WI38 (cell line): ENCODE measurements at regions not wholly inside any gene's neighbourhood (a gene's known extent, or its start where the extent isn't known, plus 50 kb on each side); places are given as distances from the start of the nearest gene placed in this dataset.

Source experiments
- H3K4me3 ChIP-seq: 2 replicates; pipeline ENCODE4 v1.5.1; 2011; ENCODE audit warnings: low read depth, mild to moderate bottlenecking, control low read depth, low read length
- TF ChIP-seq, protein P1 (sequence below): IDR thresholded peaks from 2 replicates; pipeline ENCODE4 v1.5.1; 2012; ENCODE audit warnings: low read depth, mild to moderate bottlenecking, control low read depth, low read length

DNA sequence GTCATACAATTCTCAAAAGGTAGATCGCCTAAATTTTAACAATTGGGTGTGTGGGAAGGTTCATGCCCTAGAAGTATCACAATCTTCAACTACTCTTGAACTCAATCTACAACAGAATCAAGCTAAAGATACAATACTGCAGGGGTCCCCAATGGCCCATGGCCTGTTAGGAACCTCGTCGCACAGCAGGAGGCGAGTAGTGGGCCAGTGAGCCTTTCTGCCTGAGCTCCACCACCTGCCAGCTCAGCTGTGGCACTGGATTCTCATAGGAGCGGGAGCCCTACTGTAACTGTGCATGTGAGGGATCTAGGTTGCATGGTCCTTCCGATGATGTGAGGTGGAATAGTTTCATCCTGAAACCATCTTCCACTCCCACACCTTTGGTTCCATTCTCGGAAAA is 230.6 kb downstream of the KLF12 start:
- TF ChIP-seq, protein P1, sequence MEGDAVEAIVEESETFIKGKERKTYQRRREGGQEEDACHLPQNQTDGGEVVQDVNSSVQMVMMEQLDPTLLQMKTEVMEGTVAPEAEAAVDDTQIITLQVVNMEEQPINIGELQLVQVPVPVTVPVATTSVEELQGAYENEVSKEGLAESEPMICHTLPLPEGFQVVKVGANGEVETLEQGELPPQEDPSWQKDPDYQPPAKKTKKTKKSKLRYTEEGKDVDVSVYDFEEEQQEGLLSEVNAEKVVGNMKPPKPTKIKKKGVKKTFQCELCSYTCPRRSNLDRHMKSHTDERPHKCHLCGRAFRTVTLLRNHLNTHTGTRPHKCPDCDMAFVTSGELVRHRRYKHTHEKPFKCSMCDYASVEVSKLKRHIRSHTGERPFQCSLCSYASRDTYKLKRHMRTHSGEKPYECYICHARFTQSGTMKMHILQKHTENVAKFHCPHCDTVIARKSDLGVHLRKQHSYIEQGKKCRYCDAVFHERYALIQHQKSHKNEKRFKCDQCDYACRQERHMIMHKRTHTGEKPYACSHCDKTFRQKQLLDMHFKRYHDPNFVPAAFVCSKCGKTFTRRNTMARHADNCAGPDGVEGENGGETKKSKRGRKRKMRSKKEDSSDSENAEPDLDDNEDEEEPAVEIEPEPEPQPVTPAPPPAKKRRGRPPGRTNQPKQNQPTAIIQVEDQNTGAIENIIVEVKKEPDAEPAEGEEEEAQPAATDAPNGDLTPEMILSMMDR = no peak
- H3K4me3 ChIP-seq = no peak overlapping the region

DNA sequence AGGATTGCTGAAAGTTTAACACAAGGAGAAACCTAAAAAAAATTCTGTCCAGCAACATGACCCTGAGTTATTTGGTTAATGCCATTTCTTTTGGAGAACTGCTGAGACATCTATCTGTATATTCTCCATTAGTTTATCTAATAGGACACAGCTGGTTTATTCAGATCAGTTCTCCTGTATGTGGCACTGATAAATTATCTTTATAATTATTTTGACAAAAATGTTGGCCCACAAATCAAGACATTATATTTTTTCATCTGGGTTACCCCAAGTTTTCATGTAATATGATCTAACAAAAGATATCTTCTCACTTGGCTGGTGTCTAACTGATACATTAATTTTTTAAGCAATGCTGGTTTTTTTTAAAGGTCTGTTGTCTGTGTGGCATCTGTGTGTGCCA is 231.4 kb downstream of the KLF12 start:
- no peak overlapping the region for H3K4me3 ChIP-seq
- TF ChIP-seq, protein P1 = no peak

DNA sequence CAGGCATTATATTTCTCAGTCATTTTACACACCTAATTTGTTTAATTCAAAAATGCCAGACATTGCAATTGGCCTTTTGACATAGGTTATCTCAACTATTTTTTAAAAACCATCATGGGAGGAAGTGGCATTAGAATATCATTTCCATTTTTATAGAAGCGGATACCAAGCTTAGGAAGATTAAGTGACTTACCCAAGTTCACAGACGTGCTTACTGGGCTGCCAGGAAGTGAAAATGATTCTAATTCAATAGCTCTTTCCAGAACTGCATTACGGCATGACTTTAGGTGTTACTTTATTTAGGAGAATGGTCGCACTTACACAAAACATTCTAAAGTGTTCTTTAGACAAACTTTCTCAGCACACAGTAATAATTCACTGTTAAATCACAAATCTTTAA is 231.9 kb downstream of the KLF12 start:
- H3K4me3 ChIP-seq = no peak overlapping the region
- TF ChIP-seq, protein P1 = no peak

DNA sequence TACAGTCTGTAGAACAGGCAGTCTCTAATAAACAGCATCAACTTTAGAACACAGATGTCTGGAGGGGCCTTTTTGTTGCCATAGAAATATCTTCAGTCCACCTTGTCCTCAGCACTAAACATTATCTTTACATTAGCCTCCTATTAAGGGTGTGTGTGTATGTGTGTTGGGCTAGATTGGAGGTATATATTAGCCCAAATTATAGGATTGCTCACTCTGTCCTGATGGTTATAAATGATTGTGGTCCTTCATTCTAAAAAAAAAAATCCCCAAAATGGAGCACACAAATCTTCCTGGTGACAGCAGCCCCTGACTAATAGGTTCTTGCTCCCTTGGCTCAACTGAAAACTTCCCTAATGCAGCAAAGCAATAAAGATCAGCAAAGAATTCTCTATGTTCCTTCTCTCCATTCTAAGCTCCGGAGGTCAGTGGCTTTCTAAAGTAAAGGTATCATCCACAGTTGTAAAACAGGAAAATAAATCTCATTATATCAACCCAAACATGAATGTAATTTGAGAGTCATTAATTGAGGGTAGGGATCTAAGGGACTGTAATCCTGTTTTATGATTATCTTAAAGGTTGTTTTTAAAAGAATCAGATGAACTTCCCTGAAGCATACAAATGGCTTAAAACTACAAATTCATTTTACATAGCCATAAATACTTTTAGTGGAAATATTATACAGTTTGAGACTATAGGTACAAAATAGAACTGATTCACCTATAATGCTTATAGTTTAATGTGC is 232.7 kb downstream of the KLF12 start:
- TF ChIP-seq, protein P1 = no peak

DNA sequence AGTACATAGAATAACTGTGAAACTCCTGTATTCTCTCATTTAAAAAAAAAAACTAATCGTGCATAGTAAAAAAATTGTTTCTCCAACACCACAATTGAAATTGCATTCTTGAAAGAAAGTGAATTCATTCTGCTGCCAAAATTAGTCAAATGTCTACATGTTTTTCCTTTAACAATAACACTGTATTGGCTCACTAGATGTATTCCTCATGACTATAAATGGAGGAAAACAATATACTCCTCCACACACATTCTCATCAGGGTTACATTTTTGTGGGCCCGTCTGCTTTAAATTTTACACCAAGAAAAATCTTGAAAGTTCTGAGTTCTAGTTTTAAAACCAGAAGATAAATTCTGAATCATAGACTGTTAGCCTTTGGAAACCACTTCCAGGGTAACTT is 233.6 kb downstream of the KLF12 start:
- TF ChIP-seq, protein P1 = no peak
- no peak overlapping the region for H3K4me3 ChIP-seq

More for the DNA sequence above, 232.7 kb downstream of the KLF12 start:
- H3K4me3 ChIP-seq = no peak overlapping the region

DNA sequence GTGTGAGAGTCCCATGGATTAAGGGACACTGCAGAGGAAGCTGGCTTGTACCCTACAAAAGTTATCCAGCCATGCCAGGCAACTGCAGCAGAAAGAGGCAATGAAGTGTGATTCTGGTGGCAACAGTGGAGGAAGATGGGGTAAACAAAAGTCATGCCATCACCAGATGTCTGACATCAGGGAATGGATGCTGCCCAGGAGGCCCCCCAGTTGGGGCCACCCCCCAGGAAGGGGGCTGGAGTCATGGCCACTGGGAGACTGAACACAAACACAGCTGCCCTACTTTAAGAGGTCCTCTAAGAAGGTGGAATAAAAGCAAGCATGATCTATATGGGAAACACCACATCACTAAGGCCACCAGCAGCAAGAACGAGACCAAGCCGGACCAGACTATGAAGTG is 235.3 kb downstream of the KLF12 start:
- no peak overlapping the region for H3K4me3 ChIP-seq
- TF ChIP-seq, protein P1 = no peak

DNA sequence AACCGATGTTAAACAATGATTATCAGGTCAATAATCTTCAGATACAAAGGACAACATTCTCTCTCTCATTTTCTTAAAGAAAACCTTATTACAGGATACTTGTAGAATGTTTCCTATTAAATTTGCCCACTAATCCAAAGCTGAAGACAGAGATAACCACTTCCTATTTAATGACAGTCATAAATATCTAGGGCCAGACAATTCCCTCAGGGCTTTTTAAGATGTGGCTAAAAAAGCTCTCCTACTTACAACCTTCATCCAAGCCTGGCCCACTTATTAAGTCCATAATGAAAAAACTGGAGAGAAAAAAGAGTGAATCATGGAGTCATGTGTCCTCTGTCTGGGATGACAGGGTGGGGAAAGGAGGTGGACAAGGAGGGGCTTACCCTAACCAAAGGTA is 235.9 kb downstream of the KLF12 start:
- TF ChIP-seq, protein P1 = no peak
- no peak overlapping the region for H3K4me3 ChIP-seq
